GM21717 (cell line): ENCODE measurements at regions not wholly inside any gene's neighbourhood (a gene's known extent, or its start where the extent isn't known, plus 50 kb on each side); places are given as distances from the start of the nearest gene placed in this dataset.

Source experiments
- ATAC-seq: cut with Tn5 transposase; IDR thresholded peaks from one replicate; pipeline ENCODE4 v1.9.1; 2021; ENCODE audit warnings: mild to moderate bottlenecking, moderate library complexity; ENCODE audit not compliant: unreplicated experiment

GRCh38 chr10:131806646-131807317 is 94.0 kb upstream of the PPP2R2D start:
- ATAC-seq = no peak

GRCh38 chr10:131808370-131808930 is 92.4 kb upstream of the PPP2R2D start:
- no peak for ATAC-seq

- ATAC-seq = no peak
Observed at GRCh38 chr10:131810036-131810804, 90.6 kb upstream of the PPP2R2D start.

GRCh38 chr10:131810805-131811629 is 89.8 kb upstream of the PPP2R2D start:
- no peak for ATAC-seq

- ATAC-seq = no peak
Observed at GRCh38 chr10:131811630-131812403, 89.0 kb upstream of the PPP2R2D start.

GRCh38 chr10:131812736-131813604 is 87.8 kb upstream of the PPP2R2D start:
- ATAC-seq = no peak

- no peak for ATAC-seq
Observed at GRCh38 chr10:131814567-131815265, 86.1 kb upstream of the PPP2R2D start.

GRCh38 chr10:131815266-131816156 is 85.3 kb upstream of the PPP2R2D start:
- ATAC-seq = no peak

GRCh38 chr10:131816157-131816775 is 84.5 kb upstream of the PPP2R2D start:
- no peak for ATAC-seq

GRCh38 chr10:131816941-131817700 is 83.7 kb upstream of the PPP2R2D start:
- ATAC-seq = no peak

GRCh38 chr10:131817866-131818509 is 82.8 kb upstream of the PPP2R2D start:
- ATAC-seq = no peak

GRCh38 chr10:131818510-131819234 is 82.1 kb upstream of the PPP2R2D start:
- no peak for ATAC-seq

- no peak for ATAC-seq
Observed at GRCh38 chr10:131819241-131820072, 81.4 kb upstream of the PPP2R2D start.

GRCh38 chr10:131820626-131821025 is 80.2 kb upstream of the PPP2R2D start:
- no peak for ATAC-seq
